Stomach (tissue), 4 donors: ENCODE measurements at regions not wholly inside any gene's neighbourhood (a gene's known extent, or its start where the extent isn't known, plus 50 kb on each side); places are given as distances from the start of the nearest gene placed in this dataset.

ENCODE experiments used
- CTCF ChIP-seq, 7 experiments: fragments of 450-650 bp in 4 of 7; fragments of 200-600 bp in 3 of 7; sonication (generic) in 3 of 7; IDR thresholded peaks; one replicate each; pipeline ENCODE4 v1.5.1; 2016 to 2019; ENCODE audit warnings: antibody characterized with exemption in 7 of 7, control low read depth in 2 of 7, mild to moderate bottlenecking in 1 of 7
- EP300 ChIP-seq: sonication (generic); formaldehyde crosslinking; IDR thresholded peaks from one replicate; pipeline ENCODE4 v1.6.1; 2017; ENCODE audit warnings: antibody characterized with exemption
- POLR2A ChIP-seq, 4 donors: fragments of 450-650 bp; IDR thresholded peaks; one replicate each; pipeline ENCODE4 v1.6.1; 2016; ENCODE audit warnings: antibody characterized with exemption in 4 of 4, control low read depth in 2 of 4, mild to moderate bottlenecking in 1 of 4, moderate library complexity in 1 of 4
- POLR2AphosphoS5 ChIP-seq, 3 donors: sonication (generic); formaldehyde crosslinking; IDR thresholded peaks; one replicate each; pipeline ENCODE4 v1.6.1; 2016; ENCODE audit warnings: antibody characterized with exemption in 3 of 3

GRCh38 chr13:99133848-99134247, 66.8 kb upstream of the UBAC2 start:
- TF ChIP-seq CTCF (IDR thresholded peaks at IDR 0.05) (no peak), POLR2AphosphoS5 (IDR thresholded peaks at IDR 0.05) (no peak), POLR2A (IDR thresholded peaks at IDR 0.05) (no peak), EP300 (no peak)
